Calu3 (cell line): ENCODE measurements at regions not wholly inside any gene's neighbourhood (a gene's known extent, or its start where the extent isn't known, plus 50 kb on each side); places are given as distances from the start of the nearest gene placed in this dataset.
"Not testable (repeated sequence)": the region's sequence is repeated elsewhere in the genome, so short reads cannot be mapped to it uniquely, and the experiment has no call there.

Source experiments
- BruUV-seq: library from RNA; stranded (reverse); fragments of 400-500 nt; replicated peaks from 2 replicates; lab custom pipeline; 2021; lab: Mats Ljungman, UMichigan
- CTCF ChIA-PET: fragments of 300-600 bp; sonication (Branson Sonifier 250); formaldehyde crosslinking; loops from one replicate; lab custom pipeline; 2022; ENCODE audit warnings: antibody characterized with exemption; lab: Charles Lee
- DNase-seq: peaks from one replicate; pipeline ENCODE4 v3.0.0; 2022
- H3K27ac Mint-ChIP-seq: one replicate; pipeline ENCODE4 v1.8.0; 2022; ENCODE audit warnings: mixed read lengths; ENCODE audit not compliant: unreplicated experiment
- H3K27me3 Mint-ChIP-seq: one replicate; pipeline ENCODE4 v1.8.0; 2022; ENCODE audit warnings: mixed read lengths; ENCODE audit not compliant: unreplicated experiment
- H3K36me3 Mint-ChIP-seq: one replicate; pipeline ENCODE4 v1.8.0; 2022; ENCODE audit warnings: mild to moderate bottlenecking, moderate library complexity, mixed read lengths; ENCODE audit not compliant: insufficient read depth, unreplicated experiment
- H3K4me1 Mint-ChIP-seq: one replicate; pipeline ENCODE4 v1.8.0; 2022; ENCODE audit warnings: mild to moderate bottlenecking, low read depth, mixed read lengths; ENCODE audit not compliant: unreplicated experiment
- H3K4me3 Mint-ChIP-seq: one replicate; pipeline ENCODE4 v1.8.0; 2022; ENCODE audit warnings: mild to moderate bottlenecking, low read depth, moderate library complexity, mixed read lengths; ENCODE audit not compliant: unreplicated experiment
- H3K9me3 Mint-ChIP-seq: one replicate; pipeline ENCODE4 v1.8.0; 2022; ENCODE audit warnings: low read depth, mixed read lengths; ENCODE audit not compliant: unreplicated experiment
- intact Hi-C: fragments of 100-400 bp; cut with micrococcal nuclease; formaldehyde crosslinking; loops from one replicate; pipeline ENCODE4 v1.10.0; 2022; ENCODE audit not compliant: unreplicated experiment
- TF ChIP-seq, protein P1 (sequence below): fragments of 200-600 bp; IDR thresholded peaks from one replicate; pipeline ENCODE4 v1.8.0; 2022; ENCODE audit warnings: antibody characterized with exemption; ENCODE audit not compliant: unreplicated experiment

DNA sequence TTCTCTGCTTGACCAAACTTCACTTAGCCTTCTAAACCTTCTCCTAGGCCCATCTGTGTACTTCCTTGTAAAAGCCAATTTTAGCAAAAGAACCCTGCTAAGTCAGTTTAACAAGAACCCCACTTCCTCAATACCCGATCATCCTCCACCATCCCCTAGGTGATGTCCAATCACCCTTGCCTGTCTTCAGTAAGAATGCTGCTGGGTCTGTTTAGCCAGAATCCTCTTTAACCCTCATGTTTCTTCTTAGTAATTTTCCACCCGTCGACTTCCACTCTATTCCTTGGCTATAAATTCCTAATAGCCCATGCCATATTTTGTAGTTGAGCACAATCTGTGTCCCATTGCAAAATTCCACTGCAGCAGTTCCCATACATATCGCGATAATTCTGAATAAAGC is 780.0 kb upstream of the RAB6C start:
- Mint-ChIP-seq H3K27ac (no peak overlapping the region), H3K27me3 (no peaks in the 10 kb centered on the region), H3K36me3 (no peaks in the 10 kb centered on the region), H3K4me3 (no peak overlapping the region), H3K4me1 (peaks cover 4% of the 10 kb centered on the region), H3K9me3 (no peaks in the 10 kb centered on the region)
- DNase-seq: no peak
- CTCF ChIA-PET: no interaction called here
- TF ChIP-seq, protein P1, sequence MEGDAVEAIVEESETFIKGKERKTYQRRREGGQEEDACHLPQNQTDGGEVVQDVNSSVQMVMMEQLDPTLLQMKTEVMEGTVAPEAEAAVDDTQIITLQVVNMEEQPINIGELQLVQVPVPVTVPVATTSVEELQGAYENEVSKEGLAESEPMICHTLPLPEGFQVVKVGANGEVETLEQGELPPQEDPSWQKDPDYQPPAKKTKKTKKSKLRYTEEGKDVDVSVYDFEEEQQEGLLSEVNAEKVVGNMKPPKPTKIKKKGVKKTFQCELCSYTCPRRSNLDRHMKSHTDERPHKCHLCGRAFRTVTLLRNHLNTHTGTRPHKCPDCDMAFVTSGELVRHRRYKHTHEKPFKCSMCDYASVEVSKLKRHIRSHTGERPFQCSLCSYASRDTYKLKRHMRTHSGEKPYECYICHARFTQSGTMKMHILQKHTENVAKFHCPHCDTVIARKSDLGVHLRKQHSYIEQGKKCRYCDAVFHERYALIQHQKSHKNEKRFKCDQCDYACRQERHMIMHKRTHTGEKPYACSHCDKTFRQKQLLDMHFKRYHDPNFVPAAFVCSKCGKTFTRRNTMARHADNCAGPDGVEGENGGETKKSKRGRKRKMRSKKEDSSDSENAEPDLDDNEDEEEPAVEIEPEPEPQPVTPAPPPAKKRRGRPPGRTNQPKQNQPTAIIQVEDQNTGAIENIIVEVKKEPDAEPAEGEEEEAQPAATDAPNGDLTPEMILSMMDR: no peak
- intact Hi-C loops: no loop called here
- no TSS peak for BruUV-seq

DNA sequence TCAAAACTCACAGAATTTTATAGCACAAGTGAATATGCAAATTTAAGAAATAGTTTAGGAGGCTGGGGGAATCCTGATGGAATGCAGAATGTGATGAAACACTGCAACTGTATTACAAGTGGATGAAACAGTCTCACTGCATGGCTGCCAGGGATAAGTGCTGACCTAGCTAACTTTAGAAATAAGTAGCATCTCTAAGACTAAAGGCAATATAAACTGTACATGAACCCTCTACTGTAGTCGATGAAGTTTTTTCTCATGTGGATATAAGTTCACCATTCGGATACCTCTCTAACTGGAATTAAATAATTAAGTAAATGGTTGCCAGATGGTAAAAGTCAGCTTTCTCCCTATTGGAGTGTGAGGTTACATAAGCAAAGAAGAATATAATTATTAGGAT is 777.8 kb upstream of the RAB6C start:
- BruUV-seq: no TSS peak
- intact Hi-C loops: no loop called here
- DNase-seq: no peak
- H3K36me3 Mint-ChIP-seq: no peaks in the 10 kb centered on the region
- no peaks in the 10 kb centered on the region for H3K27me3 Mint-ChIP-seq
- CTCF ChIA-PET: no interaction called here
- no peaks in the 10 kb centered on the region for H3K4me1 Mint-ChIP-seq
- TF ChIP-seq, protein P1: no peak
- H3K4me3 Mint-ChIP-seq: no peak overlapping the region
- H3K27ac Mint-ChIP-seq: no peak overlapping the region
- peaks cover 2% of the 10 kb centered on the region for H3K9me3 Mint-ChIP-seq

DNA sequence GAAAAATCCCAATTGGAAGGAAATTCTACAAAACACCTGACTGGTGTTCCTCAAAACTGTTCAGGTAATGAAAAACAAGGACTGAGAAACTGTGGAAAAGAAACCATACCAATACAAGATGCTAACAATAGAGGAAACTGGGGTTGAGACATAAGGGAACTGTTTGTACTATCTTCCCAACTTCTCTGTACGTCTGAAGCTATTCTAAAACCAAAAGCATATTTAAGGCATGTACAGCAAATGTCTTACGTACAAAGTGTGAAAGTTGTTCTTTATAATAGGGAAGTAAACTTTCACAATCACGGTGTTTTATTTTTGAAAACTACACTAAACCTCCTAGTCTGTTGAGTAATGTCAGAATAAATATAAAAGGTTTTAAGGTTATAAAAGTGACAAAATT is 776.1 kb upstream of the RAB6C start:
- no TSS peak for BruUV-seq
- peaks cover 2% of the 10 kb centered on the region for H3K9me3 Mint-ChIP-seq
- CTCF ChIA-PET: no interaction called here
- intact Hi-C loops: no loop called here
- H3K27ac Mint-ChIP-seq: no peak overlapping the region
- H3K36me3 Mint-ChIP-seq: no peaks in the 10 kb centered on the region
- TF ChIP-seq, protein P1: no peak
- H3K4me3 Mint-ChIP-seq: no peak overlapping the region
- no peaks in the 10 kb centered on the region for H3K4me1 Mint-ChIP-seq
- DNase-seq: no peak
- no peaks in the 10 kb centered on the region for H3K27me3 Mint-ChIP-seq

DNA sequence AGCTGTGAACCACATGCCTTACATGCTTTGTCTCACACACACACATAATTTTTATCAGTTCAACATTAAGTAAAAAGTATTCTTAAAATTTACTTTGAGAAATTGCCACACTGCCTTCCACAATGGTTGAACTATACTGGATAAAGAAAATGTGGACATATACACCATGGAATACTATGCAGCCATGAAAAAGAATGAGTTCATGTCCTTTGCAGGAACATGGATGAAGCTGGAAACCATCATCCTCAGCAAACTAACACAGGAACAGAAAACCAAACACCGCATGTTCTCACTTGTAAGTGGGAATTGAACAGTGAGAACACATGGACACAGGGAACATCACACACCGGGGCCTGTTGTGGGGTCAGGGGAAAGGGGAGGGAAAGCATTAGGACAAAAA is 774.9 kb upstream of the RAB6C start:
- H3K27ac Mint-ChIP-seq, H3K36me3 Mint-ChIP-seq, H3K4me3 Mint-ChIP-seq, intact Hi-C loops, H3K9me3 Mint-ChIP-seq, H3K27me3 Mint-ChIP-seq, H3K4me1 Mint-ChIP-seq, DNase-seq, CTCF ChIA-PET, BruUV-seq: not testable (repeated sequence)

DNA sequence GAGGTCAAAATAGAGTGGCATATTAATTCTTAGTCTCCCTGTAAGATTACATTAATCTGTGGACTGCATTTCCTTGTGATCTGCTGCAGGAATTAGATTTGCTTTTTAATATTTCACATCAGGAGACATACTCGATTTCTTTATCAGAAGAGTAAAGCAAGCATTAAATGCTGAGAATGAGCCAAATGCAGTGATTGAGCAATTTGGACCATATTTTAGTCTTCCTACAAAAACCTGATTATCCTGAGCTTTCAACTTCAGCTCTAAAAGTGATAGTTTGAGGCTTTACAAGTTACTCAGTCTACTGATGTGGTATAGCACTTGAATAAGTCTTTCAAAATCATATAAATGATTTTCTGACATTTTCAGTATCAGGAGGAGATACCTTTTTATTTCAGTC is 774.3 kb upstream of the RAB6C start:
- Mint-ChIP-seq H3K36me3 (no peaks in the 10 kb centered on the region), H3K4me3 (no peak overlapping the region), H3K9me3 (peaks cover 2% of the 10 kb centered on the region), H3K27me3 (no peaks in the 10 kb centered on the region), H3K27ac (no peak overlapping the region), H3K4me1 (no peaks in the 10 kb centered on the region)
- BruUV-seq: no TSS peak
- no peak for DNase-seq
- TF ChIP-seq, protein P1: no peak
- intact Hi-C loops: no loop called here
- CTCF ChIA-PET: no interaction called here
